ENCODE measurements at regions not wholly inside any gene's neighbourhood (a gene's known extent, or its start where the extent isn't known, plus 50 kb on each side); places are given as distances from the start of the nearest gene placed in this dataset.
"Not testable (repeated sequence)": the region's sequence is repeated elsewhere in the genome, so short reads cannot be mapped to it uniquely, and the experiment has no call there.

- DNase-seq = no peak
Observed at GRCh38 chr5:32928761-32929160, 217.6 kb downstream of the NPR3 start.

GRCh38 chr5:32931438-32931837, 220.3 kb downstream of the NPR3 start:
- DNase-seq = not testable (repeated sequence)

- no peak for DNase-seq
Observed at GRCh38 chr5:32932241-32932935, 221.3 kb downstream of the NPR3 start.

- no peak for DNase-seq
Observed at GRCh38 chr5:32933692-32934091, 222.6 kb downstream of the NPR3 start.

DNA sequence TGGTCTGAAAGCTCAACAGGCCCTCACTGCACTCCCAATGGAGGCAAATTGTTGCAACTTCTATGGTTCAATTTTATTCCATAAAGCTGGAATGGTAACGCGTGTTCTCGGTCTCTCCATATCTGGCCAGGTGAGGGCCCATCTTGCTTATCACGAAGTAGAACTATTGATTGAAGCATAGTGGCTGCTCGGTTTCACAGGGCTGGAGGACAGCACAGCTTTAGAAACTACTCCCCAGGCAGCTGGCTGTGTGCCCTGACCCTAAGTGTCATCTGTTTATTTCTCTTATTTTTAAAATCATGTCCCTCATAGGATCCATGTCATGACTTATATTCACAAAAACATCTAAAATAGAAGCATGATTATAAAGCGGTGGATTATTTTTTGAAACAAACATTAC, 223.4 kb downstream of the NPR3 start:
- DNase-seq = no peak

DNA sequence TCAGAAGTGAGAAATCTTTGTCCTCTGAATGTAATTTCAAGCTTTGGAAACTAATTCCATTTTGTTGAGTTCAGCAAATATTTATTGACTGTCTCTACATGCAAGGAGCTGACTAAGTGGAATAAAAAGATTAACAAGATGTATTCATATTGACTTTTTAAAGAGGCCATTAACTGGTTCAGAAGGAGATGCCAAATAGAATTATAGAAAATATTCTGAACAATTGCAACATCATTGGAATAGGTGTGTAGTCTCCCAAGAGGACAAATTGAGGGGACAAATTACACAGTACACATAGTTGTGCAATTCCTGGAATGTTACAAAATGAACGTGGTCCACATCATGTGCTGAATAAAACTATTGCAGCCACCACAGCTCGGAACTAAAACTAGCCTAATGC, 224.2 kb downstream of the NPR3 start:
- no peak for DNase-seq

- DNase-seq = no peak
Observed at GRCh38 chr5:32936329-32936728, 225.2 kb downstream of the NPR3 start.

- no peak for DNase-seq
Observed at GRCh38 chr5:32942225-32942989, 231.3 kb downstream of the NPR3 start.

GRCh38 chr5:32949286-32949970, 238.3 kb downstream of the NPR3 start:
- DNase-seq = peak in 1 of 58 donors; percentile 3

DNA sequence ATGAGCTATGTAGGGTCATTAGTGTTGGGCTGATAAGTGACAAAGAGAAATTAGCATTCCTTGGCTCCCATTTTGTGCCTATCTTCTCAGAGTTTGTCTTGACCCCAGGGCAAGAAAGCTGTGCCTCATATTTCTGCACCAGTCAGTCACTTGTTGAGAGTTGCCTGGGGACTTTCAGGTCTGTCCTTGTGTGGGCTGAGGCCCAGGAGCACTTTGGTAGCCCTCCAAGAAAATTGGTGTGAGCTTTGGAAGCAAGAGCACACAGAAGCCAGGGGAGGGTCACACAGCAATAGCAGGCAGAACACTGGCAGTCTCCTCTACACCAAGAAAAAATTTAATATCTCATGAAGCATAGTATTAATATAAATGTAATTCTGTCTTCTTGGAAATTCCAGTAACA, 239.9 kb downstream of the NPR3 start:
- DNase-seq = no peak

DNA sequence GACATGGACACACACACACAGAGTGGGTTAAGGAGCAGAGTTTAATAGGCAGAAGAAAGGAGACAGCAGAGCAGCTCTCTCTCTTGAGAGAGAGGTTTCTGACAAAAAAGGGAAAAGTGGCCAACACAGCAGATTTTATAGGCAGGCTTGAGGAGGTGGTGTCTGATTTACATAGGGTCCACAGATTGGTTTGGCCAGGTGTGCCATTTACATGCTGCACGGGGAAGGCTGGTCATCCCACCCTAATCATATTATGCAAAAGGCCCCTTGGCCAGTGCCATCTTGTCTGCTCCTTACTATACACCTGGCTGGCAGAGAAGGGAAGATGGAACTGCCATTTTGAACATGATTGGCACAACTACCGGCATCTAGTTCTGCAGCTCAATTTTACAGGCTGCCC, 240.8 kb downstream of the NPR3 start:
- DNase-seq = no peak

DNA sequence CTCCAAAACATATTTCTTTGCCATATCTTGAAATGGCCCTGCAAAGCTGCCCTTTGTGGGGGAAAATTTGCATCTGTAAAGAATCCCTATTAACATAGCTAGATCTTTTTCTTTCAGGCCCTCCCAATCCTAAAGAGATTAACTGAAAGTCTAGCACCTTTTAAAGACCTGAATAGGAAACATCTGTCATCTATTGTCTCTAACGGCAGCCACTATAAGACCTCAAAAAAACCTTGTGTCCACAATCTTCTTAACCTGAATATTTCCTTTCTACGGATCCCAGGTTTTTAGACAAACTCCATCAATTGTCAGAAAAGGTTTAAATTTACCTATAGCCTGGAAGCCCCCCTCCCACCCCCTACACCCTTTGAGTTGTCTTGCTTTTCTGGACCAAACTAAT, 241.3 kb downstream of the NPR3 start:
- DNase-seq = not testable (repeated sequence)

DNA sequence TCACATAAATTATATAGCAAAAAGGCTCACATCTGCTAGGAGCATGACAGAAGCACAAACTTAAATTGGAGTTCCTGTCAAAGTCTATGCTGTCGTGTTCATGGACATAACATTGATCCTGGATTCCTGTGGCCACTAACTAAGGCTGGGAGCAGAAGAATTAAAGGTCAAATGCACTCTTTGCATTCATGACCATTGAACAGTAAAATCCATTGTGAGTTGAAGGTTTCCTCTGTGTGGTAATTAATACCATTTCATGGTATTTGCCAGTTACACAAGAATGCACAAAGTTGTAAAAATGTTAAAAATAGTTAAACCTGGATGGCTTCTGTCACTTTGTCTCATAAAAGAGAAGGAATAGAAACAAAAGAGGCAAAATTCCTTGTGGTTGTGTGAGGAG, 242.6 kb downstream of the NPR3 start:
- no peak for DNase-seq

GRCh38 chr5:32955814-32956213, 244.7 kb downstream of the NPR3 start:
- no peak for DNase-seq

GRCh38 chr5:32960340-32961058, 249.4 kb downstream of the NPR3 start:
- DNase-seq = no peak

GRCh38 chr5:32961059-32961415, 249.9 kb downstream of the NPR3 start:
- DNase-seq = no peak

GRCh38 chr5:32964261-32964660, 253.1 kb downstream of the NPR3 start:
- peak in 4 of 58 donors; percentile 1 to 29 (median 14) for DNase-seq

GRCh38 chr5:32973646-32974045, 262.5 kb downstream of the NPR3 start:
- DNase-seq = no peak

DNA sequence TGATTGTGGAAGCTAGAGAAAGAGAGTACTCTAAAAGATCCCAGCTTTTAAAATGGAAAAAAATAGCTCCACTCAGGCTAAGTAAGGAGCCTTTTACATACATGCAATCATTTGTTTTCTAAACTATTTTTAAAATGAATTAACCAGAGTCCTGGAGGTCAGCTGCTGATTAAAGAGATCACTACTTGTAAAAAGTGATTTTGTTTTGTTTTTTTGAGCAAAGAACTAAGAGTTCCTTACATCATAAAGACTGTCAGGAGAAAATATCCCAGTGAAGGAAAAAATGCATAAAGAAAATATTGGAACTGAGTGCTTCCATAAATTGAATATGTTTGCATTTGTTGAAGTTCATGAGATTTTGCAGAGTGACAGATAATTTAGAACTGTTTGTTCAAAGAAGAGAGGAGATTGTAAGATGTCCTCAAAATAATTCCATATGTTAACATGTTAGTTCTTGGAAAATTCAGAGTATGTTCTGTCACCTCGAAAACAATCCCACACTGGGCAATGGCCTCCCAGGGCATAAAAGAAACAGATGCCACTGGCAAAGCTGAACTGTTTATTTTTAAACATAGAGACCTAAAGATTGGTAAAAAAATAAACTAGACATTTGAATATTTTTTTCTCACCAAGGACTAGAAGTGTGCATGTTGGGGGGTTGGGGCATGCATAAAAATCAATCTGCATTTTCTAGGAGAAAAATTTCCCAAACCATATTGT, 264.7 kb downstream of the NPR3 start:
- DNase-seq = no peak

- DNase-seq = no peak
Observed at GRCh38 chr5:32981061-32981460, 269.9 kb downstream of the NPR3 start.
